Left ventricle myocardium superior (tissue), 1 donor: ENCODE measurements at regions not wholly inside any gene's neighbourhood (a gene's known extent, or its start where the extent isn't known, plus 50 kb on each side); places are given as distances from the start of the nearest gene placed in this dataset.
A peak's percentile ranks its signal among the peaks of the same experiment; 100 is the strongest.

Experiments
- ATAC-seq: fragments of 200-7000 bp; cut with Tn5 transposase; one replicate; pipeline ENCODE4 v1.9.1; 2020; ENCODE audit warnings: mild to moderate bottlenecking, moderate library complexity
- DNase-seq: peaks from one replicate; pipeline ENCODE4 v3.0.0-alpha.2; 2020
- intact Hi-C: fragments of 100-400 bp; cut with micrococcal nuclease; formaldehyde crosslinking; loops from one replicate; pipeline ENCODE4 v1.11.0; 2022
- donor health status: DM: no; HTN: yes; CAD: no; lungs with severe emphysema.

- intact Hi-C loops = no loop called here
- DNase-seq = no peak
- ATAC-seq = no peak
Observed at GRCh38 chr5:173531863-173532262, 84.6 kb downstream of the BOD1 start.

- ATAC-seq = no peak
Observed at GRCh38 chr5:173530547-173530946, 85.9 kb downstream of the BOD1 start.

GRCh38 chr5:173529861-173530260 is 86.6 kb downstream of the BOD1 start:
- DNase-seq = no peak
- intact Hi-C loops = no loop called here
- no peak for ATAC-seq

More at GRCh38 chr5:173530547-173530946, 85.9 kb downstream of the BOD1 start:
- intact Hi-C loops = no loop called here
- DNase-seq = no peak

GRCh38 chr5:173527671-173528070 is 88.8 kb downstream of the BOD1 start:
- DNase-seq (no peak), ATAC-seq (no peak)
- intact Hi-C loops = no loop called here

GRCh38 chr5:173524136-173524535 is 92.3 kb downstream of the BOD1 start:
- intact Hi-C loops = no loop called here
- DNase-seq (no peak), ATAC-seq (peak; percentile 57)

- DNase-seq (no peak), ATAC-seq (peak; percentile 45)
- intact Hi-C loops = no loop called here
Observed at GRCh38 chr5:173523388-173523787, 93.1 kb downstream of the BOD1 start.

- intact Hi-C loops = no loop called here
- no peak for DNase-seq
- ATAC-seq = peak; percentile 76
Observed at GRCh38 chr5:173522518-173522917, 93.9 kb downstream of the BOD1 start.

- no peak for DNase-seq
- intact Hi-C loops = no loop called here
- ATAC-seq = no peak
Observed at GRCh38 chr5:173518856-173519255, 97.6 kb downstream of the BOD1 start.

- ATAC-seq = no peak
- no peak for DNase-seq
- intact Hi-C loops = no loop called here
Observed at GRCh38 chr5:173517648-173518047, 98.8 kb downstream of the BOD1 start.

- ATAC-seq (no peak), DNase-seq (no peak)
- intact Hi-C loops = no loop called here
Observed at GRCh38 chr5:173515526-173515925, 100.9 kb downstream of the BOD1 start.

- ATAC-seq (no peak), DNase-seq (no peak)
- intact Hi-C loops = no loop called here
Observed at GRCh38 chr5:173514661-173515060, 101.8 kb downstream of the BOD1 start.

GRCh38 chr5:173513521-173513991 is 102.9 kb downstream of the BOD1 start:
- intact Hi-C loops = no loop called here
- DNase-seq (no peak), ATAC-seq (no peak)

GRCh38 chr5:173512637-173513435 is 103.6 kb downstream of the BOD1 start:
- intact Hi-C loops = no loop called here
- ATAC-seq (no peak), DNase-seq (no peak)

- DNase-seq = no peak
- intact Hi-C loops = no loop called here
- no peak for ATAC-seq
Observed at GRCh38 chr5:173509060-173509459, 107.4 kb downstream of the BOD1 start.

GRCh38 chr5:173507171-173507570 is 109.3 kb downstream of the BOD1 start:
- intact Hi-C loops = no loop called here
- no peak for DNase-seq
- peak; percentile 30 for ATAC-seq

GRCh38 chr5:173505634-173506033 is 110.8 kb downstream of the BOD1 start:
- DNase-seq (no peak), ATAC-seq (no peak)
- intact Hi-C loops = no loop called here

GRCh38 chr5:173501922-173502321 is 114.5 kb downstream of the BOD1 start:
- no peak for DNase-seq
- ATAC-seq = no peak
- intact Hi-C loops = no loop called here

GRCh38 chr5:173501271-173501670 is 115.2 kb downstream of the BOD1 start:
- no peak for DNase-seq
- ATAC-seq = no peak
- intact Hi-C loops = no loop called here

- DNase-seq (no peak), ATAC-seq (no peak)
- intact Hi-C loops = no loop called here
Observed at GRCh38 chr5:173500213-173500560, 116.3 kb downstream of the BOD1 start.

- ATAC-seq (peak; percentile 67), DNase-seq (peak; percentile 66)
- intact Hi-C loops = no loop called here
Observed at GRCh38 chr5:173499471-173500212, 116.8 kb downstream of the BOD1 start.
